ENCODE measurements at regions not wholly inside any gene's neighbourhood (a gene's known extent, or its start where the extent isn't known, plus 50 kb on each side); places are given as distances from the start of the nearest gene placed in this dataset.

GRCh38 chr10:43707770-43708169, 59.1 kb upstream of the ZNF32 start:
- no peak for TF ChIP-seq CREB5 (CRISPR knock-in tag; IDR thresholded peaks at IDR 0.05; ENCODE audit: low read depth)
- TF ChIP-seq, protein P1, sequence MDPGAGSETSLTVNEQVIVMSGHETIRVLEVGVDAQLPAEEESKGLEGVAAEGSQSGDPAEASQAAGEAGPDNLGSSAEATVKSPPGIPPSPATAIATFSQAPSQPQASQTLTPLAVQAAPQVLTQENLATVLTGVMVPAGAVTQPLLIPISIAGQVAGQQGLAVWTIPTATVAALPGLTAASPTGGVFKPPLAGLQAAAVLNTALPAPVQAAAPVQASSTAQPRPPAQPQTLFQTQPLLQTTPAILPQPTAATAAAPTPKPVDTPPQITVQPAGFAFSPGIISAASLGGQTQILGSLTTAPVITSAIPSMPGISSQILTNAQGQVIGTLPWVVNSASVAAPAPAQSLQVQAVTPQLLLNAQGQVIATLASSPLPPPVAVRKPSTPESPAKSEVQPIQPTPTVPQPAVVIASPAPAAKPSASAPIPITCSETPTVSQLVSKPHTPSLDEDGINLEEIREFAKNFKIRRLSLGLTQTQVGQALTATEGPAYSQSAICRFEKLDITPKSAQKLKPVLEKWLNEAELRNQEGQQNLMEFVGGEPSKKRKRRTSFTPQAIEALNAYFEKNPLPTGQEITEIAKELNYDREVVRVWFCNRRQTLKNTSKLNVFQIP (CRISPR knock-in tag; IDR thresholded peaks at IDR 0.05; ENCODE audit: borderline replicate concordance, low read depth) = no peak
- TF ChIP-seq BACH2 (CRISPR knock-in tag; IDR thresholded peaks at IDR 0.05; ENCODE audit: borderline replicate concordance) = no peak
- TF ChIP-seq, protein P2, sequence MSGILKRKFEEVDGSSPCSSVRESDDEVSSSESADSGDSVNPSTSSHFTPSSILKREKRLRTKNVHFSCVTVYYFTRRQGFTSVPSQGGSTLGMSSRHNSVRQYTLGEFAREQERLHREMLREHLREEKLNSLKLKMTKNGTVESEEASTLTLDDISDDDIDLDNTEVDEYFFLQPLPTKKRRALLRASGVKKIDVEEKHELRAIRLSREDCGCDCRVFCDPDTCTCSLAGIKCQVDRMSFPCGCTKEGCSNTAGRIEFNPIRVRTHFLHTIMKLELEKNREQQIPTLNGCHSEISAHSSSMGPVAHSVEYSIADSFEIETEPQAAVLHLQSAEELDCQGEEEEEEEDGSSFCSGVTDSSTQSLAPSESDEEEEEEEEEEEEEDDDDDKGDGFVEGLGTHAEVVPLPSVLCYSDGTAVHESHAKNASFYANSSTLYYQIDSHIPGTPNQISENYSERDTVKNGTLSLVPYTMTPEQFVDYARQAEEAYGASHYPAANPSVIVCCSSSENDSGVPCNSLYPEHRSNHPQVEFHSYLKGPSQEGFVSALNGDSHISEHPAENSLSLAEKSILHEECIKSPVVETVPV (CRISPR knock-in tag; IDR thresholded peaks at IDR 0.05) = no peak
- TF ChIP-seq ZNF565 (CRISPR knock-in tag; conservative IDR thresholded peaks at IDR 0.05; ENCODE audit: low read depth) = no peak
- TF ChIP-seq ZFP3 (CRISPR knock-in tag; IDR thresholded peaks at IDR 0.05) = no peak
- no peak for TF ChIP-seq ZNF8 (CRISPR knock-in tag; IDR thresholded peaks at IDR 0.05)
- no peak for TF ChIP-seq ISL1 (CRISPR knock-in tag; IDR thresholded peaks at IDR 0.05)
- TF ChIP-seq, protein P3, sequence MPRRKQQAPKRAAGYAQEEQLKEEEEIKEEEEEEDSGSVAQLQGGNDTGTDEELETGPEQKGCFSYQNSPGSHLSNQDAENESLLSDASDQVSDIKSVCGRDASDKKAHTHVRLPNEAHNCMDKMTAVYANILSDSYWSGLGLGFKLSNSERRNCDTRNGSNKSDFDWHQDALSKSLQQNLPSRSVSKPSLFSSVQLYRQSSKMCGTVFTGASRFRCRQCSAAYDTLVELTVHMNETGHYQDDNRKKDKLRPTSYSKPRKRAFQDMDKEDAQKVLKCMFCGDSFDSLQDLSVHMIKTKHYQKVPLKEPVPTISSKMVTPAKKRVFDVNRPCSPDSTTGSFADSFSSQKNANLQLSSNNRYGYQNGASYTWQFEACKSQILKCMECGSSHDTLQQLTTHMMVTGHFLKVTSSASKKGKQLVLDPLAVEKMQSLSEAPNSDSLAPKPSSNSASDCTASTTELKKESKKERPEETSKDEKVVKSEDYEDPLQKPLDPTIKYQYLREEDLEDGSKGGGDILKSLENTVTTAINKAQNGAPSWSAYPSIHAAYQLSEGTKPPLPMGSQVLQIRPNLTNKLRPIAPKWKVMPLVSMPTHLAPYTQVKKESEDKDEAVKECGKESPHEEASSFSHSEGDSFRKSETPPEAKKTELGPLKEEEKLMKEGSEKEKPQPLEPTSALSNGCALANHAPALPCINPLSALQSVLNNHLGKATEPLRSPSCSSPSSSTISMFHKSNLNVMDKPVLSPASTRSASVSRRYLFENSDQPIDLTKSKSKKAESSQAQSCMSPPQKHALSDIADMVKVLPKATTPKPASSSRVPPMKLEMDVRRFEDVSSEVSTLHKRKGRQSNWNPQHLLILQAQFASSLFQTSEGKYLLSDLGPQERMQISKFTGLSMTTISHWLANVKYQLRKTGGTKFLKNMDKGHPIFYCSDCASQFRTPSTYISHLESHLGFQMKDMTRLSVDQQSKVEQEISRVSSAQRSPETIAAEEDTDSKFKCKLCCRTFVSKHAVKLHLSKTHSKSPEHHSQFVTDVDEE (CRISPR knock-in tag; IDR thresholded peaks at IDR 0.05) = no peak
- no peak for TF ChIP-seq TOX (CRISPR knock-in tag; IDR thresholded peaks at IDR 0.05; ENCODE audit: borderline replicate concordance)
- no peak for TF ChIP-seq ZFP30 (CRISPR knock-in tag; IDR thresholded peaks at IDR 0.05)
- TF ChIP-seq ZNF70 (CRISPR knock-in tag; IDR thresholded peaks at IDR 0.05) = no peak
- no peak for TF ChIP-seq OSR1 (CRISPR knock-in tag; IDR thresholded peaks at IDR 0.05)
- ATAC-seq = no peak

DNA sequence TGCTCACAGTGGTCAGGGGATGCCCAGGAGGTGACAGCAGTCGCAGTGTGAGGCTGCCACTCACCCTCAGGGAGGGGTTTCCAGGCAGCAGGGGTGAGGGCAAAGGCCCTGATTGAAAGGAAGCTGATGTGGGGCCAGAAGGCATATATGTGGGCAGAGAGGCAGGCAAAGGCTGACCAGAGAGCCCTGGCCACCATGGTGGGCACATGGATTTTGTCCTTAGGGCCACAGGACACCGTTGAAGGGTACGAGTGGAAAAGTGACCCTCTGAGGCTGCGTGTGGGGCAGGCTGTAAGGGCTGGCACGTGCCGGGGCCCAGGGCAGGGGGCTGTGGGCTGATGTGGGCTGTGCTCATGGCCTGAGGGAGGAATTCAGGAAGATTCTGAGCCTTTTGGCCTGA, 57.5 kb upstream of the ZNF32 start:
- ATAC-seq = no peak
- TF ChIP-seq CSDC2 (CRISPR knock-in tag; IDR thresholded peaks at IDR 0.05) (no peak), ARNTL (CRISPR knock-in tag; IDR thresholded peaks at IDR 0.05; ENCODE audit: borderline replicate concordance, low read depth) (no peak), OSR1 (CRISPR knock-in tag; IDR thresholded peaks at IDR 0.05) (no peak), TCF4 (CRISPR knock-in tag; IDR thresholded peaks at IDR 0.05; ENCODE audit: borderline replicate concordance) (no peak), ZFP3 (CRISPR knock-in tag; IDR thresholded peaks at IDR 0.05) (no peak), ZNF70 (CRISPR knock-in tag; IDR thresholded peaks at IDR 0.05) (no peak), SNAI2 (CRISPR knock-in tag; IDR thresholded peaks at IDR 0.05) (no peak), ZNF8 (CRISPR knock-in tag; IDR thresholded peaks at IDR 0.05) (no peak), ESRRG (CRISPR knock-in tag; IDR thresholded peaks at IDR 0.05) (no peak), PATZ1 (CRISPR knock-in tag; IDR thresholded peaks at IDR 0.05; ENCODE audit: borderline replicate concordance) (no peak), GLIS3 (CRISPR knock-in tag; IDR thresholded peaks at IDR 0.05) (no peak), TOX (CRISPR knock-in tag; IDR thresholded peaks at IDR 0.05; ENCODE audit: borderline replicate concordance) (no peak), ZFP30 (CRISPR knock-in tag; IDR thresholded peaks at IDR 0.05) (no peak), PPARA (CRISPR knock-in tag; IDR thresholded peaks at IDR 0.05; ENCODE audit: borderline replicate concordance) (no peak), CREB5 (CRISPR knock-in tag; IDR thresholded peaks at IDR 0.05; ENCODE audit: low read depth) (no peak), ISL1 (CRISPR knock-in tag; IDR thresholded peaks at IDR 0.05) (no peak), BACH2 (CRISPR knock-in tag; IDR thresholded peaks at IDR 0.05; ENCODE audit: borderline replicate concordance) (no peak)
- TF ChIP-seq, protein P2 (CRISPR knock-in tag; IDR thresholded peaks at IDR 0.05) = no peak
- TF ChIP-seq, protein P1 (CRISPR knock-in tag; IDR thresholded peaks at IDR 0.05; ENCODE audit: borderline replicate concordance, low read depth) = no peak

All from SK-N-SH treated with all-trans-retinoic acid at 6 μM for 48 hours (cell line).